ENCODE measurements at regions not wholly inside any gene's neighbourhood (a gene's known extent, or its start where the extent isn't known, plus 50 kb on each side); places are given as distances from the start of the nearest gene placed in this dataset.

GRCh38 chr2:75348307-75348706 lies 149.0 kb upstream of the TACR1 start:
- Histone ChIP-seq H3K36me3 (replicated peaks in 1 of 2) (no peaks in the 10 kb centered on the region), H3K9me3 (replicated peaks in 1 of 3) (no peaks in the 10 kb centered on the region), H3K27me3 (no peaks in the 10 kb centered on the region), H3K4me1 (replicated peaks in 1 of 2) (no peaks in the 10 kb centered on the region), H3K4me3 (no peak overlapping the region), H3K27ac (no peak overlapping the region)
- DNase-seq = no peak
- WGBS, 4 donors = 60 to 70% (median 67%) methylated on average over 1 of the region's 1 CpG
- intact Hi-C loops (cut with DNase I) = no loop called here
- TF ChIP-seq CTCF (IDR thresholded peaks at IDR 0.05) = no peak
- TF ChIP-seq POLR2A (IDR thresholded peaks at IDR 0.05) = no peak

- intact Hi-C loops (cut with DNase I) = no loop called here
- H3K4me3 ChIP-seq = no peak overlapping the region
- WGBS, 4 donors = 89 to 96% (median 93%) methylated on average over 1 of the region's 1 CpG
- no peaks in the 10 kb centered on the region for H3K4me1 ChIP-seq (replicated peaks in 1 of 2)
- TF ChIP-seq POLR2A (IDR thresholded peaks at IDR 0.05) (no peak), CTCF (IDR thresholded peaks at IDR 0.05) (no peak)
- no peak overlapping the region for H3K27ac ChIP-seq
- no peaks in the 10 kb centered on the region for H3K9me3 ChIP-seq (replicated peaks in 1 of 3)
- H3K27me3 ChIP-seq = no peaks in the 10 kb centered on the region
- H3K36me3 ChIP-seq (replicated peaks in 1 of 2) = no peaks in the 10 kb centered on the region
- no peak for DNase-seq
Observed at GRCh38 chr2:75344146-75344545, 144.8 kb upstream of the TACR1 start.

GRCh38 chr2:75342504-75343175 lies 143.3 kb upstream of the TACR1 start:
- H3K27ac ChIP-seq = no peak overlapping the region
- no peaks in the 10 kb centered on the region for H3K4me1 ChIP-seq (replicated peaks in 1 of 2)
- no peaks in the 10 kb centered on the region for H3K9me3 ChIP-seq (replicated peaks in 1 of 3)
- WGBS, 4 donors = 75 to 92% (median 85%) methylated on average over 1 of the region's 1 CpG
- no peak overlapping the region for H3K4me3 ChIP-seq
- H3K27me3 ChIP-seq = no peaks in the 10 kb centered on the region
- TF ChIP-seq CTCF (IDR thresholded peaks at IDR 0.05) (no peak), POLR2A (IDR thresholded peaks at IDR 0.05) (no peak)
- intact Hi-C loops (cut with DNase I) = no loop called here
- no peaks in the 10 kb centered on the region for H3K36me3 ChIP-seq (replicated peaks in 1 of 2)
- no peak for DNase-seq

GRCh38 chr2:75340560-75340959 lies 141.2 kb upstream of the TACR1 start:
- Histone ChIP-seq H3K4me3 (no peak overlapping the region), H3K9me3 (replicated peaks in 1 of 3) (no peaks in the 10 kb centered on the region), H3K27me3 (no peaks in the 10 kb centered on the region), H3K36me3 (replicated peaks in 1 of 2) (no peaks in the 10 kb centered on the region), H3K4me1 (replicated peaks in 1 of 2) (no peaks in the 10 kb centered on the region), H3K27ac (no peak overlapping the region)
- intact Hi-C loops (cut with DNase I) = no loop called here
- TF ChIP-seq POLR2A (IDR thresholded peaks at IDR 0.05) = no peak
- no peak for TF ChIP-seq CTCF (IDR thresholded peaks at IDR 0.05)
- DNase-seq = no peak
- 66 to 72% (median 71%) methylated on average over 3 of the region's 3 CpGs for WGBS, 4 donors
